ENCODE measurements at regions not wholly inside any gene's neighbourhood (a gene's known extent, or its start where the extent isn't known, plus 50 kb on each side); places are given as distances from the start of the nearest gene placed in this dataset.

DNA sequence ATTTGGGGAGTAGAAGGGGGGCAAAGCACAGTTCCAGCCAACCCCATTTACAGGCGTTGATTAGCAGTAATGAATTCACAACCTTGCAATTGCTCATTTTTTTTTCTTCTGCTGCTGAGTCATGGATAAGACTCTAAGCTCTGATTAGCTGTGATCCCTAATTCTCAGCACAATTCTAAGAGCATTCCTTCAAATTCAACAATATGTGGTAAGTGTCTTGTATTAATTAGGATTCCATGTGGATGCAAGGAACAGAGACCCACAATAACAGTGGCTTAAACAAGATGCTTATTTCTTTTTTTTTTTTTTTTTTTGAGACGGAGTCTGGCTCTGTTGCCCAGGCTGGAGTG lies 133.4 kb downstream of the PALM2AKAP2 start:
- no peak for DNase-seq (ENCODE audit: low spot score)

DNA sequence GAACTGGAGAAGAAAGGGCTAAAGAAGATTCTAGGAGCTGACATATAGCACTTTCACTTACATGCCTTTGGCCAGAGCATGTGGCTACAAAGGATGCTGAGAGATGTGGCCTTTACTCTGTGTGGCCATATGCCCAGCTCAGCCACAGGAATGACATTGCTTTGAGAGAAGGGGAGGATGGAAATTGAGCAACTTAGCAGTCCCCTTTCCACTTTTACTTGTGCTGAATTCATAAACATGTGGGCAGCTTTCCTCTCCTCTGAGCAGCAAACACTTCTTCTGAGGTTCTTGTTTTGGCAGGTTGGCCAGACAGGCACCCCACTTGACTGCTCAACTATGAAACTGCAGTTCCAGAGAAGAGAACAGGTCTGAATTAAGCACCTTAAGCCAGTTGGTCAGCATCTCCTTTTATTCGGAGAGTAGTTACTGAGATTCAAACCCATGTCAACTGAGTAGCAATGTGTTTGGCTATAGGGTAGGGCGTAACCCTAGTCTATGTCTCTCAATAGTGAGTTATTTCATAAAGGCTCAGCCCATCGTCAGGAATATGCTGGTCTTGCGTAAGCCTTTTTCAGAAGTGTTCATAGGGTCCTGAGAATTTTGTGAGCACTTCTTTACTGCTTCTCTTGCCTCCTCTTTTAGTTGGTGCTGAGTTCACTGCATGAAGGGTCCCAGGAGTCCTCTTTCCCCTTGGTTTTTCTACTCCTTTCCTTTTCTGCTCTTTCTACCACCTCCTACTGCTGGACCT lies 134.5 kb downstream of the PALM2AKAP2 start:
- no peak for DNase-seq (ENCODE audit: low spot score)

DNA sequence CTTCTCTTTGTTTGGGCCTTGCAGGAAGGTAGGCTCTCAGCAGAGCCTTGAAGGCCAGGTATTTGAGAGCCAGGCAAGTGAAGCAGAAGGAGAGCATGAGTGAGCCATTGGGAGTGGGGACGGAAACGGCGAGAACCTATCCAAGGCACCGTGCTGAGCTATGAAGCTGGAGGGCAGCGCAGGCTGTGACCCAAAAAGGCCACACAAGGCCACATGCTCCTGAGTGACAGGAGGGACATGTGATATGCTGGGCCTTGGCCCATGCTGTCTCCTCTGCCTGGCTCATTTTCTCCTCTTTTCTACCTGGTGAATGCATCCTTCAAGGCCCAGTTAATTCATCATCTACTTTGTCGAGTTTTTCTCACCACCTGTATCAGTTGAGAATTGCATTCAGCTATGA lies 136.3 kb downstream of the PALM2AKAP2 start:
- no peak for DNase-seq (ENCODE audit: low spot score)

DNA sequence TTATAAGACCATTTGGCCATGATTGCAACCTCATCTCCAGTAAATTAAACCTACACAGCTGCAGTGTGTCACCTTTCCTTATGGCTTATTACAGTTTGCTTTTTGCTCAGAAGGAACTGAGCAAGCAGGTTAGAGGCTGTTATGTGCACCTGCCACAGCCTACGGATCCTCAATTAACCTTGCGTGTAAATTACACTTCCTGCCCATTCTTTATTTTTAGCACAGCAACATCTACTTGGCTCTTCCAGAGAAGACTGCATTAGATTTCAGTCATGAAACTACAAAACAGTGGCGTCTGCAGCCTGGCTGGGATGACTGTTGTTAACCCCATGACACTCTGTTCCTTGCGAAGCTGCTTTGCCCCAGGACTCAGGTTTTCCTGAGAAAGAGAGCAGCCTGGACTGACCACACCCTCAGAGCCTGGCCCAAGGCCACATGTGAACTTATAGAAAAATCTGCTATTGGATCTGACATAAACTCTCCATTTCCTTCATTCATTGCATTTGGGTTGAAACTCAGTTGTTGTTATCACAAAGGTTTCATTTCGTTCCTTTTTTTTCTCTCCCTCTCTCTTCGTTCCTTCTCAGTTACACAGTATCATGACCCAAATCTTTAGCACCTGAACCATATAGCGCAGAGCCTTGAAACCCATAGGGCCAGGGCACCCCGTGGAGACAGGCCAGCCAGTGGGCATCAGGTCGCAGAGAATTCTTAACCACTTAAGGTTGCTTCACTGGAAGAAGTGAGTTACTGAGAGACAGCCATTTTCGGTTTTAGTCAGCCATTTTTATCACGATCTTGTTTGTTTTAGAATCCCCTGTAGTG lies 138.6 kb downstream of the PALM2AKAP2 start:
- DNase-seq (ENCODE audit: low spot score), result no peak

GRCh38 chr9:109919736-109920408 lies 139.9 kb downstream of the PALM2AKAP2 start:
- no peak for DNase-seq (ENCODE audit: low spot score)

- no peak for DNase-seq (ENCODE audit: low spot score)
Measured at GRCh38 chr9:109922617-109923470, 142.8 kb downstream of the PALM2AKAP2 start.

DNA sequence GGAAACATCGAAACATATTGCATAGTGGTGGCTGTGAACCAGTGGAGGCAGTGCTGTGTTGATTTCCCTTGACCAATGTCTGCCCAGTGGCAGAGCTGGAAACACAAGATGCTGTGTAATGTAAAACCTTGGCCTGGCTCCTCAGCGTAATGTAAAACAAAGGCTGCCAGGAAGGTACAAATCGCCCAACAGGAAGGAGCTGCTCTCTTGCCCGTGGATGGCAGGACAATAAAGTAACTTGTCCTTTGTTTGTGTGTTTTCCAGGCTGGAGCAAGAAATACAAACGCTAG lies 143.4 kb downstream of the PALM2AKAP2 start:
- DNase-seq (ENCODE audit: low spot score), result no peak

DNA sequence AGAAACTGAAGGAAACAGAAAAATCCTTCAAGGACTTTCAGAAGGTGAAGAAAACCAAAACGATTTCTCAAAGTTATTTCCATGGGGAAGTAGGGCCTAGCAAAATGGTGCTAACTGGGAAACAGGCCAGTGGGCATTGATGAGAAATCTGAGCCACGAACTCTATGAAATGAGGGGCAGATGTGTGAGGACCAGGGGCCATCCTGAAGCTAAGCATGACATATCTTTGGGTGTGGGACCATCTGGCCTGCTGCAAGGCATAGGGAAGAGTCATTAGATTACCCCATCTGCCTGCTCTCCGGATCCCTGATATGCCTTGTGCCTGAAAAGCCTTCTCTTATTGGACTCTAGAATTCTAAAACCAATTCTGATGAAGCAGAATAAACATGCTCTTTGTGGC lies 143.8 kb downstream of the PALM2AKAP2 start:
- DNase-seq (ENCODE audit: low spot score), result no peak

DNA sequence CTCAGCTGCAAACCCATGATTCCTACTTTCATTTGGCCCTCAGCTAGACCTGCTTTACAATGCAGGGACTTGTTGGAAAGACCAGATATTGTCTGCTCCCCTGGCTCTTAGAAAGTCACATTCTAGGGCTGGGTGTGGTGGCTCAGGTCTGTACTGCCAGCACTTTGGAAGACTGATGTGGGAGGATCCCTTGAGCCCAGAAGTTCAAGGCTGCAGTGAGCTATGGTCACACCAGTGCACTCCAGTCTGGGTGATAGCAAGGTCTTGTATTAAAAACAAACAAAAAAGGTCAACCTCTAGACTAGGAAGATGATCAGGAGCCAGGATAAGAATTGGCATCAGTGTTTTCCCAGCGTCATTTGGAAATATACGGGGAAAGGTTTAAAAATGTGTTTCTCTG lies 145.8 kb downstream of the PALM2AKAP2 start:
- DNase-seq (ENCODE audit: low spot score), result no peak

- DNase-seq (ENCODE audit: low spot score), result peak; percentile 55
Measured at GRCh38 chr9:109926421-109926869, 146.4 kb downstream of the PALM2AKAP2 start.

DNA sequence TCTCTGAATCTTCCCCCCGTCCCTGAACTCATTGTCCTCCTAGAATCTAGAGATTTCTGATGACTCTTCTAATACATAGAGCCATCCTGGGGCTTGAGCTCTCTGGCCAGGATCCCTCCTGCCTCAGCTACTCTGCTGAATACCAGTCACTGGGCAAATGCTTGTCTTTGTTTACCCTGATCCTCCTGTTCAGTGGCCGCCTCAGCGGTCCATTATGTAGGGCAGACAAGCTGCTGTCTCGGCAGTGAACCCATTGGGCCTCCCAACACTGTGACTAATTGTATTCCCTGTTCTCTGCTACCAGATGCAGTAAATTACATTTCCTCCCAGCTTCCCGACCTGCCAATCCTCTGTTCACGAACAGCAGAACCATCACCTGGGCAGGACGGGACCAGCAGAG lies 151.6 kb downstream of the PALM2AKAP2 start:
- DNase-seq (ENCODE audit: low spot score), result no peak

DNA sequence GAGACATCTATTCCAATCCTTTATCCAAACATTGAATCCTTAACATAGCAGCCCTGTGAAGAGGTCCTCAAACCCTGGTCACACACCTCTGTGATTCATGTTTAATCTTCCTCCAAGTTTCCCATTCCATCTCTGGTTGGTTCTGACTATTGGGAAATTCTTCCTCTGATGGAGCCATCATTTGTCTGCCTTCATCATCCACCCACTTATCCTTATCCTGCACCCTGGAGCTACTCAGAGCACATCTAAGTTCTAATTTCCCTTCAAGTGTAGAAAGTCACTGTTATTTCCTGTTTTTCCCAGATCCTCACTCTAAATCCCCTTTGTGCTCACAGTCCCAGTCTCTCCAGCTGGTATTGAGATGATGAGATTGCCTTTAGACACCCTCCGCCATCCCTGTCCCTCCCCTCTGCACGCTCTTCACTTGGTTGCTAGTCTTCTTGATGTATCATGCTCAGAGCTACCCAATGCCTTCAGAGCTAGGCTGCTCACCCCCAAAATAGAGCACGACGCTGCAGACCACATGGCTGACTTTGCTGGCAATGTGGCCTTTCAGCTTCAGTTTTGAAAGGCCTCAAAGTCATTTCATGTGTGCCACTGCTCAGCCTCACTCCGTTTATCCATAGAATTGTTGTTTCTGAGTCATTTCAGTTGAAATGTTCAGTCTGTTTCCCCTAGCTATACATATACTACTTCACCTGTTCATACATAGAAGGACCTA lies 154.3 kb downstream of the PALM2AKAP2 start:
- DNase-seq (ENCODE audit: low spot score), result no peak

- DNase-seq (ENCODE audit: low spot score), result no peak
Measured at GRCh38 chr9:109934857-109935215, 154.8 kb downstream of the PALM2AKAP2 start.

GRCh38 chr9:109935406-109936087 lies 155.5 kb downstream of the PALM2AKAP2 start:
- DNase-seq (ENCODE audit: low spot score), result no peak

DNA sequence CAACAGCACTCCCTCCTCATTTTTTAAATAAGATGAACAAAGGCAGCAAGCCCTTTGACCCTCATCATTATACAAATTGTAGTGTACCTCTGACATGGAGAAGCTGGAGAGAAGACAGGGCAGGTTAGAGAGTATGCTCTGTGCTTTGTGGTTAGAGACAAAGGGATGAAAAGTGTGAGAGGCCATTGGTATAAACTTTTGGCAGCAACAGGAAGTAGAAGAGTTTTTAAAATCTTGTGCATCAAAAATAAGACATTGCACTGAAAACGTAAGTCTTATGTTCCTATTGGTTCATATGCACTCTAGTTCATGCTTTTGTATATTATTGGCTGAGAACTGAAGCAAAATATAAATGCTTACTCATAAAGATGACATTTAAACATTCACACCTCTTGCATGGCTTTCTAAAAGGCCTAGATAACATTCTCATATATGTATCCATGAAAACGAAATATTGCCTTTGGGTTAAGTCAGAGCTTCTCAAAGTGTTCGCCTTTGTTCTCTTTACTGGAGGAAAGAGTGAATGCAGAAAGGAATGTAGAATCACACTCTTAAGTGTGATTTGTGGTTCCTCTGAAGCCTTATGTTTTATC lies 158.0 kb downstream of the PALM2AKAP2 start:
- DNase-seq (ENCODE audit: low spot score), result no peak

DNA sequence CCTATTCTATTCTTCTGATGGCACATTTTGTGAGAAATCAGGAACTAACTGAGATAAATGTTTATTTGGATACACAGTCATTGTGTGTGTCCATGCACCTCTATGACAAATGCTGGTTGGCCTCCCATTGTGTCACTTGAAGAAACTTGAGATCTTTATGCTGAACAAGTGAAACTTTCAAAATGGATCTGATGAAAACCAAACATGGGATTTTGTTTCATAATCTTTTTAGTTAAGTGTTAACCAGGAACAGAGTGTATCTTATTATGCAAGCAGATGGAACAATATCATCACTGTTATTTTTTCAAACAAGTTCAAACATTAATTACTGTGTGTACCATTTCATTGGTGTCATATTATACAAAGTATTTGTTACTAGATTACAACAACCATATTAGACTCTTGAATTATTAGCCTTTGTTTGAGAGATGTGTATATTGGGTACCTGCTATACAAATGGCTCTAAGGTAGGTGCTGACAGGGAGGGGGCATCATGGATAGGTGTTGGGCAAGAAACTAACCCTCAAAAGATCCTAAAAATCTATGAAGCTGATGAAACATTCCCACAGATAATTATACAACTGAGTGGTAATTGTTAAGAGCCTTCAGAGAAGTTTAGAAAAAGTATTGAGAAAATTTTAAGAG lies 159.8 kb downstream of the PALM2AKAP2 start:
- no peak for DNase-seq (ENCODE audit: low spot score)

DNA sequence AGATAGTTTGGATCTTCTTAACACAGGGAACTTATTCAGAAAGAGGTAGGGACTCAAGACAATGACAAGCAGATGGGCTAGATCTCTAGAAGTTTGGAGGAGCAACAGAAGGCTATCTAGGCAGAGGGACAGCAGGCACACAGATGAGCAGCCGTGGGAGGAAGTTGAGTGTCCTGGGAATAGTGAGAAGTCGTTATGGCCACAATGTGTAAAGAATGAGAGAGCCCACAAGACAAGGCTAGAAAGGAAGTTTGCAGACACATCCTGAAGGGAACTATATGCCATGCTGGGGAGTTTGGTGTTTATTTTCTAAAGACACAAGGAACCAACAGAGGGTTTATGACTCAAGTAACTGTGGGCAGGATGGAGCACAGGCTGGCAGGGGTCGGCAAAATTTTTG lies 160.6 kb downstream of the PALM2AKAP2 start:
- DNase-seq (ENCODE audit: low spot score), result no peak

DNA sequence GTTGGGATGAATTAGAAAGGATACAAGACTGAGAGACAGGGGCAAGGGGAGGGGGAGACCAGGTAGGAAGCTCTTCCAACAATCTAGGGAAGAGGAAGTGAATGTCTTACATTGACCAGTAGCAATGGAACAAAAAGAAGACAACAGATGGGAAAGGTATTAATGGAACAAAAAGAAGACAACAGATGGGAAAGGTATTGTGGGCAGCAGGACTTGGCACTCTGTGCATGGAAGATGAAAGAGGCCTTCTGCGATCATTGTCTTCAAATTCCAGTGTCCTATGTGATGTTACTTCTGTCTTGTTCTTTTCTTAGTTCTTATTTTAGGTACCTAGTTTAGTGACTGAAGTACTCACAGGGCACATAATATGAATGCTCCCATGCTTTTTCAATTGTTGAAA lies 161.8 kb downstream of the PALM2AKAP2 start:
- no peak for DNase-seq (ENCODE audit: low spot score)

- DNase-seq (ENCODE audit: low spot score), result no peak
Measured at GRCh38 chr9:109945573-109945972, 165.6 kb downstream of the PALM2AKAP2 start.

DNA sequence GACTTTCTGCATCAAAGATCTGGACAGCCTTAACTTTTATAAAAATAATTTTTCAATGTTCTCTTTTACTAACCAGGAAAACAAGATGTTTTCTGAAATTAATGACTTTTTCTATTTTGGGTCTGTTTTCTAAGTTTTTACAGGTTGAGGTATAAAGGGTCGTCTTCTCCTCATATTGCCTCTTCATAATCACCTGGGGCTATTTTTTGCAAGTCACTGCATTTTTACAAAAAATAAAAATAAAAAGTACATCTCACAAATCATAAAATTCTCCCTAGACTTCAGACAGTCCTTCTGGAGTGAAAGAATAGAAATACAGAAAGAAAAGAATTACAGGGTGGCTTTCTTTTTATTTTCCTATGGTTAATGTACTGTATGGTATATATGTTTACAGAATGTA lies 168.5 kb downstream of the PALM2AKAP2 start:
- no peak for DNase-seq (ENCODE audit: low spot score)
